NCI-H446 treated with DMSO at 0.1 percent for 48 hours (cell line): ENCODE measurements at regions not wholly inside any gene's neighbourhood (a gene's known extent, or its start where the extent isn't known, plus 50 kb on each side); places are given as distances from the start of the nearest gene placed in this dataset.

Source experiments
- DNase-seq: peaks from one replicate; lab custom pipeline; 2025; lab: John Stamatoyannopoulos, UW

- no peak for DNase-seq
Measured at GRCh38 chr18:42623935-42624334, 491.6 kb downstream of the RIT2 start.

- DNase-seq, result no peak
Measured at GRCh38 chr18:42632801-42633200, 482.7 kb downstream of the RIT2 start.

GRCh38 chr18:42635378-42636048 lies 480.0 kb downstream of the RIT2 start:
- no peak for DNase-seq

- no peak for DNase-seq
Measured at GRCh38 chr18:42636309-42636708, 479.2 kb downstream of the RIT2 start.

GRCh38 chr18:42640160-42640559 lies 475.3 kb downstream of the RIT2 start:
- no peak for DNase-seq

- DNase-seq, result no peak
Measured at GRCh38 chr18:42641996-42642395, 473.5 kb downstream of the RIT2 start.

GRCh38 chr18:42644729-42645131 lies 470.8 kb downstream of the RIT2 start:
- DNase-seq, result no peak

GRCh38 chr18:42649331-42650035 lies 466.0 kb downstream of the RIT2 start:
- DNase-seq, result no peak

GRCh38 chr18:42654556-42654955 lies 460.9 kb downstream of the RIT2 start:
- DNase-seq, result no peak

GRCh38 chr18:42657551-42657950 lies 457.9 kb downstream of the RIT2 start:
- no peak for DNase-seq

- no peak for DNase-seq
Measured at GRCh38 chr18:42658171-42658570, 457.3 kb downstream of the RIT2 start.

GRCh38 chr18:42659187-42659586 lies 456.3 kb downstream of the RIT2 start:
- DNase-seq, result no peak

GRCh38 chr18:42670860-42671259 lies 444.6 kb downstream of the RIT2 start:
- no peak for DNase-seq

GRCh38 chr18:42675810-42676209 lies 439.7 kb downstream of the RIT2 start:
- no peak for DNase-seq

GRCh38 chr18:42683094-42683493 lies 432.4 kb downstream of the RIT2 start:
- no peak for DNase-seq

- no peak for DNase-seq
Measured at GRCh38 chr18:42689310-42689709, 426.2 kb downstream of the RIT2 start.
